NCI-H2171 (cell line): ENCODE measurements at regions not wholly inside any gene's neighbourhood (a gene's known extent, or its start where the extent isn't known, plus 50 kb on each side); places are given as distances from the start of the nearest gene placed in this dataset.

Experiments used
- DNase-seq: peaks from one replicate; lab custom pipeline; 2025; lab: John Stamatoyannopoulos, UW

GRCh38 chr5:29414681-29415080 lies 1778.8 kb upstream of the CDH6 start:
- no peak for DNase-seq

DNA sequence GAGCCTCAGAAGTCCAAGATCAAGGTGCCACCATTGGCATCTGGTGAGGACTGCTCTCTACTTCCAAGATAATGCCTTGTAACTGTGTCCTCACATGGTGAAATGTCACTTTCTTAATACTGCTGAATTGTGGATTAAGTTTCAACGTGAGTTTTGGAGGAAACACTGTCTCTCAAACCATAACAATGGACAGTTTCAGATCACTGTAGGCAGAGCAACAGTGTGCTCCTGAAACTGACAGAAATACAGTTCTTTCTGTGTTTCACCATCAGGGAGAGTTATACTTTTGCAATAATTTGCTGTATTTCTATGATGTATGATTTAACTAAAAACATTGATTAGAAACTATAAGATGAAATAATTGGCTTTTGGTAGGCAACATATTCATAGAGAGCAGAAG lies 1780.5 kb upstream of the CDH6 start:
- DNase-seq: no peak

DNA sequence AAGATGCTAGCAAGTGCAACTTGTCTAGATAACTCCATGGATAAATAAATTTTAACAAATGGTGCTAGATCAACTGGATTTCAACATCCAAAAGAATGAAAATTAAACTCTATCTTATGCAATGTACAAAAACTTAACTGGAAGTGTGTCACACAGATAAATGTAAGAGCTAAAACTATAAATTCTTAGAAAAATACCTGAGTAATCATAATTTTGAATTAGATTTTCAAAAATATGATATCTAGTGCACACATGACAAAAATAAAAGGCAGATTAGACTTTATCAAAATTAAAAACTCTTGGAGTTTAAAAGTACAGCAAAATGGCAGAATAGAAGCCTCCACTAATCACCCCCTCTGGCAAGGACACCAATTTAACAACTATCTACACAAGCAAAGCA lies 1791.2 kb upstream of the CDH6 start:
- no peak for DNase-seq

DNA sequence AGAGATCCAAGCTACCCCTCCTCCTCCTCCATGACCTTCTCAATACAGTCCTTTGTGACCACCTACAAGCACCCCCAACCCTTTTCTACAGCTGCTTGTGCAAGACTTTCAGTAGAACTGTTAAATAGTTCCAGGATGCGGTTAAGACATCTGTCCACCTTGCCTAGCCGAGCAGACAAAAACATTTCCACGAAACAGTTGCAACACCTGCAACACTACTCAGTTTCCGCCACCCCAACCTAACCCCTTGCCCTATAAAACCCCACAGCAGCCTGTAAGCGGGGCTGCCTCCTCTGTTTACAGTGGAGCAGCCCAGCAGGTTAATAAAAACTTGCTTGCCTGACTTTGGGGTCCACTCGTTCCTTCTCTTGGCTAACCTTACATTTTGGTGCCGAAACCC lies 1803.5 kb upstream of the CDH6 start:
- no peak for DNase-seq

GRCh38 chr5:29387384-29387783 lies 1806.1 kb upstream of the CDH6 start:
- DNase-seq: no peak

DNA sequence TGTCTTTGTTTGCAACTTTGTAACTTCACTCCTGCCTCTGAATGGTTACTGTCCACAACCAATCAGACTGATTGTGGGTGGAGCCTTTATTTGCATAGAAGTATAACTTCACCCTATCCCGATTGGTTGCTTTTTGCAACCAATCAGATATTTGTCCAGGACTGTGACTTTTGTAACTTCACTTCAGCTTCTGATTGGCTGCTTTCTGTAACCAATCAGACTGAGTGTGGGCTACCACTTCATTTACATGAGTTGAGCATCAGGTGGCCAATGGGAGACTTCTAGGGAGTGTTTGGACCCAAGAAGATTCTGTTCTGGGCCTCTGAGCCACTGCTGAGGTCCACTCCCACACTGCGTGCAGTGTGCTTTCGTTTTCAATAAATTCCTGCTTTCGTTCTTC lies 1810.7 kb upstream of the CDH6 start:
- DNase-seq: no peak

- DNase-seq: no peak
These were observed 1813.5 kb upstream of the CDH6 start for GRCh38 chr5:29380029-29380428.

DNA sequence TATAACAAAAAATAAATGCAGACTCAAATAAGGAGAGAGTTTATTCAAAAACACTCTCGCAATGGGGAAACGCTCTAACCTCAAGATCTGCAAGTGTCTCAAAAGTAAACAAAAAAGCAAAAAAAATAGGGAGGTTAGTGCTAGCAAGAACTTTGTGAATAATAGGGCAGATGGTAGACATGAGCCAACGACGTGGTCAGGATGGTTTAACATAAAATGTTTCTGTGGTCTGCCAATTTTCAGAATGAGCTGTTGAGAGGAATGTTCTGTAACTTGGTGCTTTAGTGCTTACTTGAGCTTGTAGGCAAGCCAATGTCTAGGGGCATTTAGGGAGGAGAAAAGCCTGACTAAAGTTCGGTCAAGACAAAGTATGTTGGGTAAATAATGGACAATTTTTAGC lies 1813.9 kb upstream of the CDH6 start:
- no peak for DNase-seq

- DNase-seq: no peak
These were observed 1815.4 kb upstream of the CDH6 start for GRCh38 chr5:29378104-29378503.

- no peak for DNase-seq
These were observed 1823.2 kb upstream of the CDH6 start for GRCh38 chr5:29370248-29370647.

- DNase-seq: no peak
These were observed 1826.2 kb upstream of the CDH6 start for GRCh38 chr5:29367176-29367833.

DNA sequence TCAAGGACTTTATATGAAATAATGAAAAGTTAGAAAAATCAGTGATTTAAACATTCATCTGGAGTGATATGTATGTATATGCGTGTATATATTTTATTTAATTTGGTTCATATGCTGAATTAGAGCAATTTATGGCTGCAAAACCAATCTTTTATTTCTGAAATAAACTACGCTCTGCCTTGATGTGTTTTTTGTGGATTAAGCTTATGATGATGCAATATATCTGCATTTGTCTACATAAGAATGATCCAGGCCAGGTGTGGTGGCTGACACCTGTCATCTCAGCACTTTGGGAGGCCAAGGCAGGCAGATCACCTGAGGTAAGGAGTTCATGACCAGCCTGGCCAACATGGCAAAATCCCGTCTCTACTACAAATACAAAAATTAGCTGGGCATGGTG lies 1842.3 kb upstream of the CDH6 start:
- no peak for DNase-seq

DNA sequence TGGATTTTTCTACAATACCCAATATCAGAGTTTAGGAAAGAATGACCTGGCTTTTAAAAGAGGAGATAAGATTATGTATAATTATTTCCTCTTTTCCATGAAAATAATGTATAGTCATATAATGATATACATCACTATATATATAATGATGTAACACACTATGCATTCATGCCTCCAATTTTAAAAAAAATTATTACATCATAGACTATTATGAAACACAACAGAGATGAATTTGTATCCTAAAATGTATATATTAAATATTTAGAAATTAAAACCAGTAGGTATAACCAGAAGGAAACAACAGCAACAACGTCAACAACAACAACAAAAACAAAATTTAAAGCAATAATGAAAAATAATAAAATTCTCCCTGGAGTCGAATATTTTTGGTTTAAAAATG lies 1856.5 kb upstream of the CDH6 start:
- no peak for DNase-seq

GRCh38 chr5:29321591-29321990 lies 1871.9 kb upstream of the CDH6 start:
- DNase-seq: no peak

DNA sequence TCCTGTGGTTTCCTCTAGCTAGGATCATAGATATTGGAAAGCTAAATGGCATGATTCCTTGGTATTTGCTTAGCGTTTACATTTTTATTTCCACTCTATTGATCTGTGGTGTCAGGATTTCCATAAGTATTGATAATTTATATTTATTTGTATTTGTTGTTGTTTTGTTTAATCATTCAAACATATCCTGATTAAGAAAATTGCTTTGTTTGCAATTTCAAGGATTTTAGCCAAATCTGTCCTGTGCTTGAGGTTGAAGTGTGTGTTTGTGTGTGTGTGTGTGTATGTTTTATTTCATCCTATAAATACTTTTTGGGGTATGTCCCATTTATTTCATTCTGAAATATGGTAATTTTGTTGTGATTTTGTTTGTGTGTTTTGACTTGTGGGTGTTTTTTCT lies 1884.1 kb upstream of the CDH6 start:
- DNase-seq: no peak

DNA sequence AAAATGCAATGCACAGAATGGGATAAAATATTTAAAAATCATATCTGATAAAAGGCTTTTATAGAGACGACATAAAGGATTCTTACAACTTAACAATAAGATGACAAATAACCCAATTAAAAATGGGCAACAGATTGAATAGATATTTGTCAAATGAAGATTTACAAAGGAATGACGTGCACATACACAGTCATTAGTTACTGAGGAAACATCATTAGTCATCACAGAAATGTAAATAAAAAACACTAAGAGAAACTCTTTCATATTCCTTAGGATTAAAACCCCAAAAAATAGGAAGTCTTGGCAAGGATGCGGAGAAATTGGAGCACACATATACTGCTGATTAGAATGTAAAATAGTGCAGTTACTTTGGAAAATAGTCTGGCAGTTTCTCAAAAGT lies 1886.0 kb upstream of the CDH6 start:
- DNase-seq: no peak

DNA sequence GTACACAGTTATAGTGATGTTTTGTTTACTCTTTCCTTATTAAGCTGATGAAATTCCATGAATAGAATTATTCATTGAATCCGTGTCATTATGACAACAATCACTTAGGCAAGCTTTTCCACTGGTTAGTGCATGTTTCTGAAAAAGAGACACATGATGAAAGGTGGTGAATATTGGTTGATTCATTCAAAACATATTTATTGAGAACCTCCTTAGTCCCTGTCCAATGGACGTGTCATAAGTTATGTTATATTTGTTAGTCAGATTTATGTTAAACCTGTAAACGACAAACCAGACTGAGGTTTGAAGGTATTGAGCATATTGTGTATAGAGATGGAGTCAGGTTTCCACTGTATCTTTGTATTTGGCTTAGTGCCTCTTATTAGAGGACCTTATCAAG lies 1888.9 kb upstream of the CDH6 start:
- no peak for DNase-seq

- DNase-seq: no peak
These were observed 1896.9 kb upstream of the CDH6 start for GRCh38 chr5:29296548-29296947.

GRCh38 chr5:29277642-29278041 lies 1915.8 kb upstream of the CDH6 start:
- DNase-seq: no peak

- no peak for DNase-seq
These were observed 1917.1 kb upstream of the CDH6 start for GRCh38 chr5:29276371-29276770.

DNA sequence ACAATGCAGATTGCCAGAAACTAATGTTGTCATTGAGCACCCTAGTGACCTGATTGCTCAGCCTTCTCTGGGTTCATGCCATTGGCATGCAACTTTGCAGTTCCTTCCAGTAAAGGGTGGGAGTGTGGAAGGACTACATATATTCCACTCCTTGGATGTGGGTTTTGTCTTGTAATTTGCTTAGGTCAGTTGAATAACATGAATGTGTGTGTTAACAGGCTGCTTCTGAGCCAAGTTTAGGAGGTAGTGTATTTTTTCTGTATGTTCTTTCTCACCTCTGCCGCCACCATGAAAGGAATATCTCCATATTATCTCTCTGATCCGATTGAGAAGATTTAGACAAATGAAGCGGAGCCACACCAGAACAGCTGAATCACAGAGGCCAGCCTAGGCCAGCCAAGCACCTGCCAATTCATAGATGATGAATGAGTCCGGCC lies 1929.6 kb upstream of the CDH6 start:
- DNase-seq: no peak

GRCh38 chr5:29262339-29263123 lies 1931.0 kb upstream of the CDH6 start:
- no peak for DNase-seq

DNA sequence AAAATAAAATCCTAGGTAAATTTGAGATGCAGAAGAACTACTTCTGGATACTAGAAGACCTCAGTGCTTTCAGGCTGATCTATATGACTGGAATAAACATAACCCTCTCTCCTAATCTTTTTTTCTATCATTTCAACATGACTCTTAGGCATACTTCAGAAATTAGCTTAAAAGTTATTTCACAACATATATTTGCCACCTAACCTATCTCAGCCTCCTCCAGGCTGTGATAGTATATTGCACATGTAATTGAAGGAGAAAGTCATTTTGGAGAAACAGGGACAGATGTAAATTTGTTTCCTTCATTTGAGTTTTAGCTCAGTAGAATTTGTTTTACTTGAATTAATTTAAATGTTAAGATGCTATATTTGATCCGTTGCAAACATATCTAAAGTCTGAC lies 1932.3 kb upstream of the CDH6 start:
- DNase-seq: no peak

GRCh38 chr5:29252390-29252789 lies 1941.1 kb upstream of the CDH6 start:
- DNase-seq: no peak
